Body of pancreas (tissue), 4 donors: ENCODE measurements at regions not wholly inside any gene's neighbourhood (a gene's known extent, or its start where the extent isn't known, plus 50 kb on each side); places are given as distances from the start of the nearest gene placed in this dataset.
A peak's percentile ranks its signal among the peaks of the same experiment; 100 is the strongest.

Experiments
- ATAC-seq: fragments of 150-250 bp; one replicate; pipeline ENCODE4 v1.9.1; 2016
- DNase-seq, 4 donors: peaks; one replicate each; pipeline ENCODE4 v3.0.0-alpha.2; 2019
- H3K27ac ChIP-seq, 4 donors: fragments of 200-600 bp; sonication (generic); 1 replicate in 3 of 4; 2 replicates in 1 of 4; pipeline versions ENCODE4 v1.5.1 to v1.6.1; 2016 to 2019; ENCODE audit warnings: mild to moderate bottlenecking in 1 of 4, mixed read lengths in 1 of 4, moderate library complexity in 1 of 4
- H3K27me3 ChIP-seq, 2 donors: fragments of 200-600 bp; sonication (generic); one replicate each; pipeline ENCODE4 v1.6.0; 2016; ENCODE audit warnings: mild to moderate bottlenecking in 1 of 2
- H3K36me3 ChIP-seq, 2 donors: fragments of 200-600 bp; sonication (generic); replicated peaks in 1 of 2; 2 replicates each; pipeline ENCODE4 v1.5.1; 2016; ENCODE audit warnings: low read depth in 2 of 2; ENCODE audit not compliant: insufficient read depth in 1 of 2
- H3K4me1 ChIP-seq: fragments of 200-600 bp; sonication (generic); one replicate; pipeline ENCODE4 v1.6.0; 2016
- H3K4me3 ChIP-seq, 2 donors: fragments of 200-600 bp; sonication (generic); 1 replicate in 1 of 2; 2 replicates in 1 of 2; pipeline ENCODE4 v1.5.1; 2016 to 2019
- H3K9me3 ChIP-seq, 3 donors: fragments of 200-600 bp; sonication (generic); 1 replicate in 2 of 3; 2 replicates in 1 of 3; pipeline ENCODE4 v1.5.1; 2016
- CTCF ChIP-seq, 7 experiments: fragments of 450-650 bp in 4 of 7; fragments of 200-600 bp in 3 of 7; sonication (generic) in 3 of 7; IDR thresholded peaks; one replicate each; pipeline ENCODE4 v1.5.1; 2016 to 2019; ENCODE audit warnings: antibody characterized with exemption in 7 of 7
- POLR2A ChIP-seq, 3 donors: fragments of 450-650 bp; IDR thresholded peaks; one replicate each; pipeline ENCODE4 v1.6.1; 2016; ENCODE audit warnings: antibody characterized with exemption in 3 of 3, mild to moderate bottlenecking in 2 of 3
- WGBS, 2 donors: methylation state at CpG; one replicate each; pipeline ENCODE4 v1.1.5; 2017; 5-methylcytosine and 5-hydroxymethylcytosine counted together
- intact Hi-C: fragments of 100-400 bp; cut with DNase I; formaldehyde crosslinking; loops from one replicate; pipeline ENCODE4 v1.15.1; 2023

DNA sequence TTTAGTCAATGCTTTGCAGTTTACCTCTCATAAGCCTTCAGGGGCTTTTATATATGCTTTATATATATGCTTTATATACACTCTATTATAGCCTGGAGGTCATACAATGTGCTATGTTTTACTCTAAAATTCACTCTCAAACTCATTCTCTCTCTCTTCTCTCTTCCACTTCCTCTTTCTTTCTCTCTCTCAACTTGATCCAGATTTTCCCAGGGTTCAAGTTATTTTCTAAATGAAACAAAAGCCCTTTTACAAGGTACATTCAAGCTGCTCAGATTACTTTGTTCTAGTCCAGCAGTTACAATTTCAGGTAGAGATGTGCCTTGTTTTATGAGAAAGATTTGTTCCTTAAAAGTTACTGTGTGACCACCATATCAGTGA lies 79.6 kb upstream of the ACP3 start:
- no peaks in the 10 kb centered on the region for H3K4me1 ChIP-seq
- H3K27me3 ChIP-seq = no peaks in the 10 kb centered on the region
- no peaks in the 10 kb centered on the region for H3K9me3 ChIP-seq
- H3K4me3 ChIP-seq = no peak overlapping the region
- no peak for DNase-seq
- intact Hi-C loops = no loop called here
- TF ChIP-seq POLR2A (IDR thresholded peaks at IDR 0.05) = no peak
- no peak for TF ChIP-seq CTCF (IDR thresholded peaks at IDR 0.05)
- no peaks in the 10 kb centered on the region for H3K36me3 ChIP-seq
- ATAC-seq = no peak
- no peak overlapping the region for H3K27ac ChIP-seq

DNA sequence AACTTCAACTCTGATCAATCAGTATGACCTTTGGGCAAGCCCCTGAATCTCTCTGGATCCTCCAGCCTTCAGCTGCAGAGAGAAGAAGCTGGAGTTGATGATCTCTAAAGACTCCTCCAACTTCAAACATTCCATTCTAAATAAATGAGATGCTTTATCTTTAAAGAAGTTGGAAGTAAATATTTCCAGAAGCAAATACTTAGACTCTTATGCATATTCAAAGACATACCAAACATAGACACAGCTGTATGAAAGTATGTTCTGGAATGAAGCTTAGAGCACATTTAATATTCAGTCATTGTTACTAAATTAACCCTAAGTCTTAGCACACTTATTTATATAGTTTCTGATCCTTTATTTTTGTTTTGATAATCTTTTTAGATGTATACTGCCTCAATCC lies 77.6 kb upstream of the ACP3 start:
- intact Hi-C loops = no loop called here
- H3K36me3 ChIP-seq = no peaks in the 10 kb centered on the region
- H3K27ac ChIP-seq = no peak overlapping the region
- H3K9me3 ChIP-seq = no peaks in the 10 kb centered on the region
- no peak overlapping the region for H3K4me3 ChIP-seq
- no peaks in the 10 kb centered on the region for H3K27me3 ChIP-seq
- DNase-seq (no peak), ATAC-seq (no peak)
- no peaks in the 10 kb centered on the region for H3K4me1 ChIP-seq
- TF ChIP-seq POLR2A (IDR thresholded peaks at IDR 0.05) (no peak), CTCF (IDR thresholded peaks at IDR 0.05) (no peak)

GRCh38 chr3:132241776-132242514 lies 75.3 kb upstream of the ACP3 start:
- Histone ChIP-seq H3K27ac (no peak overlapping the region), H3K4me3 (no peak overlapping the region), H3K4me1 (peaks cover 4% of the 10 kb centered on the region), H3K36me3 (no peaks in the 10 kb centered on the region), H3K9me3 (no peaks in the 10 kb centered on the region), H3K27me3 (no peaks in the 10 kb centered on the region)
- DNase-seq (no peak), ATAC-seq (no peak)
- WGBS, 2 donors = 57 to 75% methylated on average over 3 of the region's 3 CpGs
- intact Hi-C loops = no loop called here
- TF ChIP-seq POLR2A (IDR thresholded peaks at IDR 0.05) (no peak), CTCF (IDR thresholded peaks at IDR 0.05) (no peak)

DNA sequence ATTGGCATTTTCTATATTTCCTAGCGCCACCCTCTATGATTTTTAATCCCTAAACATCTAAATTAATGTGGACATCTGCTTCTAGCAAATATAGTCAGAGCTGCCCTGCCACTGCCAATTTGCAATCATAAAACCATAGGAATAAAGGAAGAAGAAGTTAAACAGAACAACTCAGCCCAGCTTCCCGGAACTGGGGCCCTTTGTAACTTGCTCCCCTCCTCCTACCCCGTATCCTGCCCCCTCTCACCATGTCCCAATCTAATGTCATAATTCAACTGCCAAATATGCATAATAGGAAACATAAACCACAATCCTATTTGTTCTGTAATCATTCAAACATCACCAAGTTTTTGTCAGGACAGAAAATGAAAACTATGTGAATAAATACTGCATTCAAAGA lies 74.4 kb upstream of the ACP3 start:
- no peaks in the 10 kb centered on the region for H3K36me3 ChIP-seq
- H3K4me3 ChIP-seq = no peak overlapping the region
- no peak for TF ChIP-seq POLR2A (IDR thresholded peaks at IDR 0.05)
- TF ChIP-seq CTCF (IDR thresholded peaks at IDR 0.05) = no peak
- H3K9me3 ChIP-seq = no peaks in the 10 kb centered on the region
- no peaks in the 10 kb centered on the region for H3K27me3 ChIP-seq
- DNase-seq = no peak
- H3K27ac ChIP-seq = no peak overlapping the region
- WGBS, 2 donors = 63 to 80% methylated on average over 3 of the region's 3 CpGs
- no peak for ATAC-seq
- peaks cover 7% of the 10 kb centered on the region for H3K4me1 ChIP-seq
- intact Hi-C loops = no loop called here

GRCh38 chr3:132245552-132246142 lies 71.6 kb upstream of the ACP3 start:
- no peak overlapping the region for H3K27ac ChIP-seq
- TF ChIP-seq CTCF (IDR thresholded peaks at IDR 0.05) = no peak
- no peak for TF ChIP-seq POLR2A (IDR thresholded peaks at IDR 0.05)
- ATAC-seq (peak; percentile 73), DNase-seq (peak in 3 of 4 donors; percentile 20 to 47 (median 22))
- H3K36me3 ChIP-seq = no peaks in the 10 kb centered on the region
- intact Hi-C loops = no loop called here
- no peak overlapping the region for H3K4me3 ChIP-seq
- H3K9me3 ChIP-seq = no peaks in the 10 kb centered on the region
- 32 to 38% methylated on average over 3 of the region's 3 CpGs for WGBS, 2 donors
- peaks cover 21% of the 10 kb centered on the region for H3K4me1 ChIP-seq
- no peaks in the 10 kb centered on the region for H3K27me3 ChIP-seq
